ES-I3 (cell line): ENCODE measurements at regions not wholly inside any gene's neighbourhood (a gene's known extent, or its start where the extent isn't known, plus 50 kb on each side); places are given as distances from the start of the nearest gene placed in this dataset.
"Not testable (repeated sequence)": the region's sequence is repeated elsewhere in the genome, so short reads cannot be mapped to it uniquely, and the experiment has no call there.

ENCODE experiments used
- H3K36me3 ChIP-seq: 2 replicates; pipeline ENCODE4 v1.6.1; 2013; ENCODE audit warnings: mild to moderate bottlenecking, low read length, control low read depth, moderate library complexity; ENCODE audit not compliant: insufficient read depth
- H3K4me1 ChIP-seq: 2 replicates; pipeline ENCODE4 v1.6.1; 2013; ENCODE audit warnings: mild to moderate bottlenecking, control low read depth, low read length; ENCODE audit not compliant: insufficient read depth
- H3K9ac ChIP-seq: 2 replicates; pipeline ENCODE4 v1.6.1; 2013; ENCODE audit warnings: low read depth, mild to moderate bottlenecking, low read length, moderate library complexity
- H3K9me3 ChIP-seq: 2 replicates; pipeline ENCODE4 v1.6.1; 2013; ENCODE audit warnings: mild to moderate bottlenecking, low read length, moderate library complexity; ENCODE audit not compliant: control insufficient read depth, insufficient read depth

DNA sequence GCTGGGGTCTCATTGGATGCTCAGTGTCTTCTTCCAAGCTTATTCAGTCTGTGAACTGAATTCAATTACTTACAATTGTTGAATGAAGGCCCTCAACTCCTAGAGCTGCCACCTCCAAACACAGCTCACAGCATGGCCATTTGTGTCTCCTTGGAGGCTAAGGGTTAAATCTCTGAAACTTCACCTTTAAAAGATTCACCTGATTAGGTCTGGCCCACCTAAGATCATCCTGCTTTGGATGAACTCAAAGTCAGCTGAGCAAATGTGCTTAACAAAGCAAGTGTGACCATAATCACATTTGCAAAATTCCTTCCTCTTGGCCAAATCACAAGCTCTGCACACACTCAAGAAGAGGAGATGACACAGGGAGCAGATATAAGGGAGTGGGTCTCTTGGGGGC, 118.2 kb downstream of the ART5 start:
- not testable (repeated sequence) for H3K9me3 ChIP-seq, H3K4me1 ChIP-seq, H3K9ac ChIP-seq, H3K36me3 ChIP-seq

DNA sequence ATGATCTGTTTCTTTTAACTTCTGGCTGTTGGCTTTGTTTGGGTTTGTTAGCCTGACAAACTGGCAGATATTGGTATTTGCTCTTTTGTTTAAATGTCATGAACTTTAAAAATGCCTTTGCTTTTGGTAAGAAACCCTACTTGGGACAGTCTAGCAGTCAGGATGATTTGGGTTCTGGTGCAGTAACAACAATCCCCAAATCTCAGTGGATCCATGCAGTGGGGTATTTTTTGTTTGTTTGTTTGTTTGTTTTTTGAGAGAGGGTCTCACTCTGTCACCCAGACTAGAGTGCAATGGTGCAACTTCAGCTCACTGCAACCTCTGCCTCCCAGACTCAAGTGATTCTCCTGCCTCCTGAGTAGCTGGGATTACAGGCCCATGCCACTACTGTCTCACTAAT, 120.9 kb downstream of the ART5 start:
- H3K9ac ChIP-seq, H3K9me3 ChIP-seq, H3K4me1 ChIP-seq, H3K36me3 ChIP-seq: not testable (repeated sequence)

DNA sequence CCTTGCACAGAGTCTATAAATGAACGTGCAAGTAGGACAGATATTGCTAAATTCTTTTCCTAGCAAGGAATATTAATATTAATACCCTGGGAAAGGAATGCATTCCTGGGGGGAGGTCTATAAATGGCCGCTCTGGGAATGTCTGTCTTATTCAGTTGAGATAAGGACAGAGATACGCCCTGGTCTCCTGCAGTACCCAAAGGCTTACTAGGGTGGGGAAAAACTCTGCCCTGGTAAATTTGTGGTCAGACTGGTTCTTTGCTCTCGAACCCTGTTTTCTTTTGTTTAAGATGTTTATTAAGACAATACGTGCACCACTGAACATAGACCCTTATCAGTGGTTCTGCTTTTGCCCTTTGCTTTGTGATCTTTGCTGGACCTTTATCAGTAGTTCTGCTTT, 122.0 kb downstream of the ART5 start:
- not testable (repeated sequence) for H3K9me3 ChIP-seq, H3K9ac ChIP-seq, H3K36me3 ChIP-seq, H3K4me1 ChIP-seq

DNA sequence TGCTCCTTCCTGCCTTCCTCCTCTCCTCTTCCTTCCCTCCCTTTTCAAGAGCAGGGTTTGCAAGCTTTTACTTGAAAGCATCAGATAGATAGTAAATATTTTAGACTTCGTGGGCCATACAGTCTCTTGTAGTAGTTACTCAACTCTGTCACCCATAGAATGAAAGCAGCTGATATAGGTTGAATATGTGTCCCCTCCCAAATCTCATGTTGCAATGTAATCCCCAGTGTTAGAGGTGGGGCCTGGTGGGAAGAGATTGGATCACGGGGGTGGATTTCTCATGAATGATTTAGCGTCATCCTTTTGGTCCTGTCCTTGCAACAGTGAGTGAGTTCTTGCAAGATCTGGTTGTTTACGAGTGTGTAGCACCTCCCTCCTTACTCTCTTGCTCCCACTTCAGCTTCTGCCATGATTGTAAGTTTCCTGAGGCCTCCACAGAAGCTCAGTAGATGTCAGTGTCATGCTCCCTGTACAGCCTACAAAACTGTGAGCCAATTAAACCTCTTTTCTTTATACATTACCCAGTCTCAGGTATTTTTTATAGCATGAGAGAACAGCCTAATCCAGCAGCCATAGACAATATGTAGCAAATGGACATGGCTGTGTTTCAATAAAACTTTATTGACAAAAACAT, 124.7 kb downstream of the ART5 start:
- not testable (repeated sequence) for H3K9ac ChIP-seq, H3K4me1 ChIP-seq, H3K36me3 ChIP-seq, H3K9me3 ChIP-seq

DNA sequence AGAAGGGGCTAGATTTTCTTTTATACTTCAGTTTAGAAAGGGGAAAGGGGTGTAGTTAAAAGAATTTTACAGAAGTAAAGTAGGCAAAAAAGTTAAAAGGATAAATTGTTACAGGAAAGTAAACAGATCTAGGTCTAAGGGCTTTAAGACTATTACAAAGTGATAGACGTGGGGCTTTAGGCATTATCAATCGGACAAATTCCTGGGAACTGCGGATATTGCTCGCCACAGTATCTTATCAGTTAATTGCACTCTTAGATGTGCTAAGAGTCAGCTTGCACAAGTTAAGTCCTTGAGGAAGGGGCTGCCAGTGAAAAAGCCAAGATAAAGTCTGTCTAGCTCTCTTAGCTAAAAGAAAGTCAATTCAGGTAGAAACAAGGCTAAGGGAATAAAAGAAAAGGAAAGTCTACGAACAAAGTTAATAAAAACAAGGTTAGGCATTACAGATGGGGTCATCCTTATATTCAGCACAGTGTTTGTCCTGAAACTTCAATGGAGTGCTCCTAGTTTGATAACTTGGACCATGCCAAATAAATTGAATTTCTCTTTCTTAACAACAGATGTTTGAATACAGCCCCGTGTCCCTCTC, 125.4 kb downstream of the ART5 start:
- H3K4me1 ChIP-seq, H3K9ac ChIP-seq, H3K9me3 ChIP-seq, H3K36me3 ChIP-seq: not testable (repeated sequence)

DNA sequence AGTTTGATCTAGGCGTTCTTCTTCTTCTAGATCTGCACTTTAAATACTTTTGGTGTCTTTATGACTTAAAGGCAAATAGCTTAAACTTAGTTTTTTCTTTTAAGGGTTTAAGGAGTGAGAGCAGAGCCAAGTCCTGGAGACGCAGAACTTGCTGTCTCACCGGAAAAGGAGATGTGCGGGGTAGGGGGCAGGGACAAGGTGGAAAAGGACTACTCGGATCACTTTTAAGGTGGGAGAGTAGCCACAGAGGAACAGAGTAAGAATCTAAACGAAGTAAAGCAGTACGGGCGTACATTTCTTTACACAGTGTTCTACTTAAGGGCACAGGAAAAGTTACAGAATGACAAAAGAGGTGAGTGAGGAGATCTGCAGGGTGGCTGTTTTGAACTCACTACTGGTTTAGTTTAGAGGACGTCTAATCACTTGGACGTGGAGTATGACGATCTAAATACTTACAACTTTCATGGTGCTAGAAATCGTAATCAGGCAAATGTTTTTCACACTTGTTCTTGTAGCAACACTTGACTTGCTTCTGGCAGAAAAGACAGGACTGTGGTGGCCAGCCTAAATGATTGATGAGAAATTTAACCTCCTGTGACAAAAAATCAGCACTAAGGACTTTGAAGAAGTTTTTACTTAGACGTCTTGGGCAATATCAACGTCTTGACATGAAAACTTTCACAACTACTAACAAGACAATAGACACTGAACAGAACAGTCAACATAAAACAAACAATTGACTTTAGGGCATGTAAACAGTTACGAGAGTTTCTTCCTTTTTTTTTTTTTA, 127.0 kb downstream of the ART5 start:
- not testable (repeated sequence) for H3K9ac ChIP-seq, H3K36me3 ChIP-seq, H3K9me3 ChIP-seq, H3K4me1 ChIP-seq

DNA sequence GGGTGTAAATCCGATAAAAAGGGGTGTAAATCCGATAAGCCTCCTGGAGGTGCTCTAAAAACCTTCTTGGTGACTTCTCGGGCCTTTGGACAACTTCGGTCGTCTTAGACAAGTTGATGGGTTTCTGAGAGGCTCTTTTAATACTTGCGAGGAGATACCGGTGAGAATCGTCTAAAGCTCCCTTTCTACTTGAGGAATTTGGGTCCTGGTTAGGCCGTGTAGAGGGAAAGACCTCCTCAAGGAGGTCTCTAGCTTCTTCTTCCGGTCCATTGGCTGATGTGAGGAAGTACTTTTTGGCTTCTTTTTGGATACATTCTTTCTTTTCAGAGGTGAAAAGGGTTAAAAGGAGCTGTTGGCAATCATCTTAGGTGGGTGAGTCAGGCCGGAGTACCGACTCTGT, 128.5 kb downstream of the ART5 start:
- H3K9ac ChIP-seq, H3K9me3 ChIP-seq, H3K36me3 ChIP-seq, H3K4me1 ChIP-seq: not testable (repeated sequence)

DNA sequence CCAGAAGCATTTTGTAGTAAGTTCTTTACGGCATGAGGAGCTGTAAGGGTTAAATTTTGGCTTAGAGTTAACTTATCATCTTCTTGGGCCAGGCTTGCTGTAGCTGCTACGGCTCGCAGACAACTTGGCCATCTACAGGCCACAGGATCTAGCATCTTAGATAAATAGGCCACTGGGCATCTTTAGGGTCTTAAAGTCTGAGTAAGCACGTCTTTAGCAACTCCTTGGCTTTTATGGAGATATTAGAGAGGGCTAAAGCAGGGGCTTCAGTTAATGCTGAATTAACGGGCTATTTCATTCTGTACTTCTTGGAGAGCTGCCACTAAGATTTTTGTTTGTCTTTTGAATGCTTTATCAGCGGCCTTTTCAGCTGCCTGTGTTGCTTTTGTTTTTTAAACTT, 129.0 kb downstream of the ART5 start:
- H3K36me3 ChIP-seq, H3K9ac ChIP-seq, H3K9me3 ChIP-seq, H3K4me1 ChIP-seq: not testable (repeated sequence)

DNA sequence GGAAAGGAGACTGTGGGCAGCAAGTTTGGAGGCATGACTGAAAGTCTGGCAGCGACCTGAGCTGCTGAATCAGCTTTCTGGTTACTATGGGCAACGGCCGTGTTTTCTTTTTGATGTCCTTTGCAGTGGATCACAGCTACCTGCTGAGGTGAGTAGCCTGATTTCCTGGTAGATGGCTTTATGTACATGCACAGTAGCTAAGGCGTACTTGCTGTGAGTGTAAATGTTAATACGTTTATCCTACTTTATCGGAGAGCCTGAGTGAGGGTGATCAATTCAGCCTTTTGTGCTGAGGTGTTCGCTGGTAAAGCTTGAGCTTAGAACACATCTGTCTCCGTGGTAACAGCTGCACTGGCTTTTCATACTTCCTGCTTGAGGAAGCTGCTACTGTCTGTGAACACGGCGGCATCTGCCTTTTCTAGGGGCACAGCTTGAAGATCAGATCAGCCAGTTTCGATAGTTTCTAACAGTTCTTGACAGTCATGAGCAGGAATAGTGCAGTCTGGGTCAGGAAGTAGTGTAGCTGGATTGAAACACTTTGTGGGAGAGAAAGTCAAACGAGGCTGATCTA, 129.6 kb downstream of the ART5 start:
- H3K9ac ChIP-seq, H3K4me1 ChIP-seq, H3K9me3 ChIP-seq, H3K36me3 ChIP-seq: not testable (repeated sequence)

DNA sequence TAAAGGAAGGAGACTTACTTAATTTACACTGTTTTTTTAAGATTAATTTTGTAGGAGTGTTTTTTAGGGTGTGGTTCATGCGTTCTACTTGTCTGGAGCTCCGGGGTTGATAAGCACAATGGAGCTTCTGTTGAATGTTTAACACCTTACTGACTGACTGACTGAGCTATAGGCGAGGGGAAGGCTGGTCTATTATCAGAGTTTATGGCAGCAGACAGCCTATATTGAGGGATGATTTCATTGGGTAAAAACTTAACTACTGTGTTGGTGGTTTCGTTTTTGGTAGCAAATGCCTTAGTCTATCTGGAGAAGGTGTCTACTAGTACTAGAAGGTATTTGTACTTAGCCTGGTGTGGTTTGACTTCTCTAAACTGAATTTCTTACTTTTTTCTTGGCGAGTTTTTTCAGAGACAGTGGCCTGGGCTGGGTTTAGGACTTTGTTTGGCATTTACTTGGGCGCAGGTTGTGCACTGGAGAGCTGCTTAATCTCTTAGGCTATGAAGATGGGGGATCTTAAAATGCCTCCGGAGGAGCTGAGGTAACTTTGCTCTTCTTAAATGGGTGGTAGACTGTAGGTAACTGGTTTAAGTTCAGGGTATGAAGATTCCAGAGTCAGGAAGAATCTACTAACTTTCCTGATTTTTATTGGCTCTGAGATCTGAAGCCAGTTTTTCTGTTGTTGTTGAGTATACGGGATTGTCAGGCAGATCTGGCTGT, 130.2 kb downstream of the ART5 start:
- H3K9me3 ChIP-seq, H3K36me3 ChIP-seq, H3K9ac ChIP-seq, H3K4me1 ChIP-seq: not testable (repeated sequence)

DNA sequence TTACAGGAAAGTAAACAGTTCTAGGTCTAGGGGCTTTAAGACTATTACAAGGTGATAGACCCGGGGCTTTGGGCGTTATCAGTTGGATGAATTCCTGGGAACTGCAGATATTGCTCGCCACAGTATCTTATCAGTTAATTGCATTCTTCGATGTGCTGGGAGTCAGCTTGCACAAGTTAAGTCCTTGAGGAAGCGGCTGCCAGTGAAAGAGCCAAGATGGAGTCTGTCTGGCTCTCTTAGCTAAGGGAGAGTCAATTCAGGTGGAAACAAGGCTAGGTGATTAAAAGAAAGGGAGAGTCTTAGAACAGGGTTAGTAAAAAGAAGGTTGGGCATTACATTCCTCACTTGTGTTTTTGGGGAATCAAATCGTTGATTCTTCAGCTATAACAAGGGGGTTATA, 130.6 kb upstream of the ZNF195 start:
- H3K9ac ChIP-seq, H3K9me3 ChIP-seq, H3K36me3 ChIP-seq, H3K4me1 ChIP-seq: not testable (repeated sequence)

DNA sequence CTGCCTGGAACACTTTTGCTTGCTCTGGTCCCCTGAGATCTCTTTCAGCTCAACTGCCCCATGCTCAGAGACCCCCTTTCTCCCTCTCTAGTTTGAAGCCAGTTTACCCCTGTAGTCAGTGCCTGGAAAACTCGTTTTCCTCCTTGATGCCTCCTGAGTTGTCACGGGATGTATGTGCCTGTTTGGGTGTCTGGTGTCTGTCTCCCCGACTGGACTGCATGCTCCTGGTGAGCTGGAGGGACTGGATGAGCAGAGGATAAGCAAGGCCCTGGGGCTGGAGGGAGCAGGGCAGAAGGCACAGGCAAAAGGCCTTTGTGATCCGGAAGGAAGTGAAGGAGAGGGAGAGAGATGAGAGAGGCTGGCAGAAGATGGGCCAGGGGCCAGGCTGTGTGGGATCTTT, 120.3 kb upstream of the ZNF195 start:
- not testable (repeated sequence) for H3K9me3 ChIP-seq, H3K4me1 ChIP-seq, H3K36me3 ChIP-seq, H3K9ac ChIP-seq

DNA sequence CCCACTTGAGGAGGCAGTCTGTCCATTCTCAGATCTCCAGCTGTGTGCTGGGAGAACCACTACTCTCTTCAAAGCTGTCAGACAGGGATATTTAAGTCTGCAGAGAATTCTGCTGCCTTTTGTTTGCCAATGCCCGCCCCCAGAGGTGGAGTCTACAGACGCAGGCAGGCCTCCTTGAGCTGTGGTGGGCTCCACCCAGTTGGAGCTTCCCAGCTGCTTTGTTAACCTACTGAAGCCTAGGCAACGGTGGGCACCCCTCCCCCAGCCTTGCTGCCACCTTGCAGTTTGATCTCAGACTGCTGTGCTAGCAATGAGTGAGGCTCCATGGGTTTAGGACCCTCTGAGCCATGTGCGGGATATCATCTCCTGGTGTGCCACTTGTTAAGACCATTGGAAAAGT, 119.4 kb upstream of the ZNF195 start:
- H3K36me3 ChIP-seq, H3K4me1 ChIP-seq, H3K9ac ChIP-seq, H3K9me3 ChIP-seq: not testable (repeated sequence)

DNA sequence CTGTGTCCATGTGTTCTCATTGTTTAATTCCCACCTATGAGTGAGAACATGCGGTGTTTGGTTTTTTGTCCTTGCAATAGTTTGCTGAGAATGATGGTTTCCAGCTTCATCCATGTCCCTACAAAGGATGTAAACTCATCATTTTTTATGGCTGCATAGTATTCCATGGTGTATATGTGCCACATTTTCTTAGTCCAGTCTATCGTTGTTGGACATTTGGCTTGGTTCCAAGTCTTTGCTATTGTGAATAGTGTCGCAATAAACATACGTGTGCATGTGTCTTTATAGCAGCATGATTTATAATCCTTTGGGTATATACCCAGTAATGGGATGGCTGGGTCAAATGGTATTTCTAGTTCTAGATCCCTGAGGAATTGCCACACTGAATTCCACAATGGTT, 114.2 kb upstream of the ZNF195 start:
- H3K4me1 ChIP-seq, H3K36me3 ChIP-seq: not testable (repeated sequence)

DNA sequence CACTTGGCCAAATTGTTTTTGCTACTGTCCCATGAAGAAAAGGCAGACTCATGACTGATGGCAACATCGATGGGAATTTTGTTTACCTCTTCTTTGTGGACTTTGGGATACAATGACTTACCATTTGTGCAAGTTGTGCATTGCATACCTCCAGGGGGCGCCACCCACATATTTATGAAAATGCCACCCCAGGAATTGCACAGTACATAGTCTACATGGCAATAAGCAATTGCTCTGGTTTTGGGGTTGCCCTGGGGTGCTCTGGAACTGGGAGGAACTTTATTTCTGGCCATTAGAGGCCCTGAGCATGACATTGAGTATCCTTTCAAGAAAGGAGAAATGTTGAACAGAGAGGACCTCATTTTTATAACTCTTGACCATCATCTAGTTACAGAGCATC, 109.1 kb upstream of the ZNF195 start:
- H3K9ac ChIP-seq, H3K9me3 ChIP-seq, H3K4me1 ChIP-seq, H3K36me3 ChIP-seq: not testable (repeated sequence)

More for the DNA sequence above, 114.2 kb upstream of the ZNF195 start:
- not testable (repeated sequence) for H3K9me3 ChIP-seq, H3K9ac ChIP-seq
